A673 (cell line): ENCODE measurements at regions not wholly inside any gene's neighbourhood (a gene's known extent, or its start where the extent isn't known, plus 50 kb on each side); places are given as distances from the start of the nearest gene placed in this dataset.

Experiments
- BruUV-seq: library from RNA; stranded (reverse); fragments of 400-500 nt; replicated peaks from 2 replicates; lab custom pipeline; 2021; lab: Mats Ljungman, UMichigan
- CTCF ChIA-PET: fragments of 300-600 bp; sonication (Branson Sonifier 250); formaldehyde crosslinking; loops from one replicate; lab custom pipeline; 2022; ENCODE audit warnings: antibody characterized with exemption; lab: Charles Lee
- POLR2A ChIA-PET: fragments of 300-600 bp; sonication (Branson Sonifier 250); formaldehyde crosslinking; loops from one replicate; lab custom pipeline; 2022; ENCODE audit warnings: antibody characterized with exemption; ENCODE audit not compliant: low non-redundant PET; lab: Charles Lee
- DNase-seq: peaks from one replicate; pipeline ENCODE4 v3.0.0-alpha.2; 2015; ENCODE audit warnings: low spot score
- H3K27ac ChIP-seq: fragments of 200-600 bp; sonication (generic); 2 replicates; pipeline ENCODE4 v1.5.1; 2016; ENCODE audit warnings: mixed run types, low read depth, mild to moderate bottlenecking, mixed read lengths, antibody characterized with exemption, low read length; ENCODE audit not compliant: poor library complexity, severe bottlenecking
- H3K27me3 ChIP-seq: fragments of 200-600 bp; sonication (generic); replicated peaks from 2 replicates; pipeline ENCODE4 v1.6.1; 2017; ENCODE audit warnings: mixed run types, low read depth, mild to moderate bottlenecking, mixed read lengths, antibody characterized with exemption, low read length; ENCODE audit not compliant: insufficient read depth, poor library complexity
- H3K36me3 ChIP-seq: fragments of 200-600 bp; sonication (generic); 2 replicates; pipeline ENCODE4 v1.6.1; 2016; ENCODE audit warnings: mixed run types, mild to moderate bottlenecking, mixed read lengths, antibody characterized with exemption, low read length; ENCODE audit not compliant: insufficient read depth, poor library complexity, severe bottlenecking
- H3K4me1 ChIP-seq: fragments of 200-600 bp; sonication (generic); 2 replicates; pipeline ENCODE4 v1.6.1; 2017; ENCODE audit warnings: mixed run types, mild to moderate bottlenecking, mixed read lengths, antibody characterized with exemption, low read length; ENCODE audit not compliant: insufficient read depth, poor library complexity, severe bottlenecking
- H3K4me3 ChIP-seq: fragments of 200-600 bp; sonication (generic); 2 replicates; pipeline ENCODE4 v1.5.1; 2016; ENCODE audit warnings: low read depth, mixed run types, mild to moderate bottlenecking, mixed read lengths, low read length; ENCODE audit not compliant: poor library complexity, severe bottlenecking
- H3K9me3 ChIP-seq: fragments of 200-600 bp; sonication (generic); 2 replicates; pipeline ENCODE4 v1.6.1; 2016; ENCODE audit warnings: mixed run types, low read depth, mild to moderate bottlenecking, mixed read lengths, antibody characterized with exemption, low read length; ENCODE audit not compliant: poor library complexity, severe bottlenecking
- EZH2 ChIP-seq: fragments of 200-600 bp; sonication (generic); IDR thresholded peaks from 2 replicates; pipeline ENCODE4 v1.6.1; 2017; ENCODE audit warnings: borderline replicate concordance, low read depth, mild to moderate bottlenecking, mixed read lengths, antibody characterized with exemption, low read length; ENCODE audit not compliant: poor library complexity, severe bottlenecking
- intact Hi-C: fragments of 100-400 bp; cut with micrococcal nuclease; formaldehyde crosslinking; loops from one replicate; pipeline ENCODE4 v1.10.0; 2022; ENCODE audit not compliant: unreplicated experiment
- TF ChIP-seq, protein P1 (sequence below): fragments of 300-800, 200-600 bp; sonication (generic); conservative IDR thresholded peaks from 2 replicates; pipeline ENCODE4 v1.5.1; 2017; ENCODE audit warnings: low read depth, mild to moderate bottlenecking, antibody characterized with exemption, low read length, moderate library complexity, mixed read lengths

- ChIA-PET CTCF (interaction anchor here (1.4 kb wide), 1 partner anchor 13 kb away, joined by 3 read pairs; no protein-coding TSS in a partner anchor), POLR2A (interaction anchor here (0.6 kb wide), 2 partner anchors 61 to 595 kb away, joined by 3 to 4 read pairs; no protein-coding TSS in a partner anchor)
- no peaks in the 10 kb centered on the region for H3K27me3 ChIP-seq
- TF ChIP-seq, protein P1, sequence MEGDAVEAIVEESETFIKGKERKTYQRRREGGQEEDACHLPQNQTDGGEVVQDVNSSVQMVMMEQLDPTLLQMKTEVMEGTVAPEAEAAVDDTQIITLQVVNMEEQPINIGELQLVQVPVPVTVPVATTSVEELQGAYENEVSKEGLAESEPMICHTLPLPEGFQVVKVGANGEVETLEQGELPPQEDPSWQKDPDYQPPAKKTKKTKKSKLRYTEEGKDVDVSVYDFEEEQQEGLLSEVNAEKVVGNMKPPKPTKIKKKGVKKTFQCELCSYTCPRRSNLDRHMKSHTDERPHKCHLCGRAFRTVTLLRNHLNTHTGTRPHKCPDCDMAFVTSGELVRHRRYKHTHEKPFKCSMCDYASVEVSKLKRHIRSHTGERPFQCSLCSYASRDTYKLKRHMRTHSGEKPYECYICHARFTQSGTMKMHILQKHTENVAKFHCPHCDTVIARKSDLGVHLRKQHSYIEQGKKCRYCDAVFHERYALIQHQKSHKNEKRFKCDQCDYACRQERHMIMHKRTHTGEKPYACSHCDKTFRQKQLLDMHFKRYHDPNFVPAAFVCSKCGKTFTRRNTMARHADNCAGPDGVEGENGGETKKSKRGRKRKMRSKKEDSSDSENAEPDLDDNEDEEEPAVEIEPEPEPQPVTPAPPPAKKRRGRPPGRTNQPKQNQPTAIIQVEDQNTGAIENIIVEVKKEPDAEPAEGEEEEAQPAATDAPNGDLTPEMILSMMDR: no peak
- no peak for TF ChIP-seq EZH2
- BruUV-seq: no TSS peak
- no peaks in the 10 kb centered on the region for H3K9me3 ChIP-seq
- H3K36me3 ChIP-seq: no peaks in the 10 kb centered on the region
- H3K4me1 ChIP-seq: no peaks in the 10 kb centered on the region
- DNase-seq: no peak
- H3K4me3 ChIP-seq: no peak overlapping the region
- intact Hi-C loops: no loop called here
- H3K27ac ChIP-seq: no peak overlapping the region
Measured at GRCh38 chr4:108559911-108560310, 60.5 kb upstream of the RPL34 start.

DNA sequence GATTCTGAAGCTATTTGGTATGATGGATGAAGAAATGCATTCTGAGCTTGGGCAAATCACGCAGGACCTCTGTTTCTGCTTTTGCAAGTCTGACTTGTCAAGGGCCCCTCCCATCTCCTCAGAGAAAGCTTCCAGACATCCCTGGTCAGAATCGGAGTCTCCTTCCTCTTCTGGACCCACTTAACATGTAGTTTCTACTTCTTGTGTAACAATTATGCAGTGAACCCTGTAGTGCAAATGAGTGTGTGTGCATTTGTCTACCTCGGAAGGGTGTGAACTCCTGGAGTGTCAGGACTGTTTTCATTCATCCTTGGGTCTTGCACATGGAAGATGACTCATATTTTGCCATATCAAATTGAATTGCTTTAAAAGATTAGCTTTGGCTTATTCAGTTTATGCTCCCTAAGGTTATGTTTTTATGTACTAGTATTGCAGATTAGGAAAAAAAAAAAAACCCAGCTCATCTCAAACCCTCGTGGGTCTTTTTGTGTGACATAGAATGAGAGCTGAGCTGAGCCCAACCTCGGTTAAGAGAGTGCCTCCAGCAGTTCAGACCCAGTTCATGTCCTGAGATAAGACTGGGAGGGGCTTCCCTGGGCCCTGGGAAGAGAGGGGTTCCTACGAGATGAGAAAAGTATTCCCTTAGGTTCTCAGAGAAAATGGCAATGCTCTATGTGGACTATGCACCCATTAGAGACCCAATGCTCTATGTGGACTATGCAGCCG lies 61.1 kb upstream of the RPL34 start:
- CTCF ChIA-PET: interaction anchor here (1.4 kb wide), 1 partner anchor 13 kb away, joined by 3 read pairs; no protein-coding TSS in a partner anchor
- Histone ChIP-seq H3K4me1 (no peaks in the 10 kb centered on the region), H3K4me3 (no peak overlapping the region), H3K27me3 (no peaks in the 10 kb centered on the region), H3K36me3 (no peaks in the 10 kb centered on the region), H3K9me3 (no peaks in the 10 kb centered on the region), H3K27ac (no peak overlapping the region)
- BruUV-seq: no TSS peak
- POLR2A ChIA-PET: interaction anchor here (0.6 kb wide), 1 partner anchor 60 kb away, joined by 3 read pairs; no protein-coding TSS in a partner anchor
- peak; percentile 9 for DNase-seq
- TF ChIP-seq, protein P1: no peak
- no peak for TF ChIP-seq EZH2
- intact Hi-C loops: no loop called here

DNA sequence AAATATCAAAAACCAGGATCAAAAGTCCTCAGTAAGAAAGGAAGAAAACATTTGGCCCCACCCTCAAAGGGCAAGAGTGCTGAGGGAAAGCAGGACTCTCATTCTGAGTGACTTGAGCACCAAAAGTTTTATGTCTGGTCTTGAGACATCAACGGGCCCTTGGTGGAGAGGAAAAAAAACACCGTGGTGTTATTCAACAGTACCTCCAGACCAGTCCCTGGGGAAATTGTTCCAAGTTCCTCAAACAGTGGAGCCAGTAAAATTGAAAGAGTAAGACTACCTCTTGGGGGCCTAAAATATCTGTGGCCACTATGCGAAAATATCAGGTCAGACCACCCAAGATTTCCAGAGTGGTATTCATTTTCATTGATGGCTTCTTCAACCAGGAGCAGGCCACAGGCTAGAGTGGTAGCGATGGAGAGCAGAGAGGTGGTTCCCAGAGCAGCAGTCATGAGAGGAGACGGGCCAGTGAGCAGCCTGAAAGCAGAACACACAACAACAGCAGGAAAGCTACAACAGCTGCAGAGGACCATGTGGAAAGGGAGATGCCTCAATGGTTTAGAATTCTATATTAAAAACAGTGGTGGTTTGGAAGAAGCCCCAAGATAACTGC lies 63.7 kb upstream of the RPL34 start:
- Histone ChIP-seq H3K4me3 (no peak overlapping the region), H3K27ac (no peak overlapping the region), H3K36me3 (no peaks in the 10 kb centered on the region), H3K4me1 (no peaks in the 10 kb centered on the region), H3K9me3 (no peaks in the 10 kb centered on the region), H3K27me3 (no peaks in the 10 kb centered on the region)
- TF ChIP-seq, protein P1: no peak
- TF ChIP-seq EZH2: no peak
- POLR2A ChIA-PET: no interaction called here
- no peak for DNase-seq
- no TSS peak for BruUV-seq
- CTCF ChIA-PET: no interaction called here
- intact Hi-C loops: no loop called here
